CD4-positive, CD25-positive, alpha-beta regulatory T cell (primary cell): ENCODE measurements at regions not wholly inside any gene's neighbourhood (a gene's known extent, or its start where the extent isn't known, plus 50 kb on each side); places are given as distances from the start of the nearest gene placed in this dataset.

Experiments
- ATAC-seq, 2 donors: fragments of 150-1000 bp; cut with Tn5 transposase; one replicate each; pipeline ENCODE4 v1.10.0; 2021; ENCODE audit warnings: low read depth in 2 of 2, moderate number of reproducible peaks in 2 of 2, moderate library complexity in 1 of 2
- DNase-seq, 3 donors: peaks; one replicate each; pipeline versions ENCODE4 v3.0.0 to v3.0.0-alpha.2; 2012 to 2022; ENCODE audit warnings: mixed read lengths in 1 of 3
- H3K27ac ChIP-seq: one replicate; pipeline ENCODE4 v1.7.0; 2013; ENCODE audit warnings: mild to moderate bottlenecking, low read length; ENCODE audit not compliant: insufficient read depth, poor library complexity, severe bottlenecking
- H3K27me3 ChIP-seq: one replicate; pipeline ENCODE4 v1.7.0; 2013; ENCODE audit warnings: low read length; ENCODE audit not compliant: control insufficient read depth, insufficient read depth
- H3K36me3 ChIP-seq: one replicate; pipeline ENCODE4 v1.7.0; 2013; ENCODE audit warnings: mild to moderate bottlenecking, low read length, moderate library complexity; ENCODE audit not compliant: control insufficient read depth, insufficient read depth
- H3K4me1 ChIP-seq: 2 replicates; pipeline ENCODE4 v1.7.0; 2013; ENCODE audit warnings: mild to moderate bottlenecking, low read length; ENCODE audit not compliant: insufficient read depth, control insufficient read depth, poor library complexity, severe bottlenecking
- H3K4me3 ChIP-seq: one replicate; pipeline ENCODE4 v1.7.0; 2013; ENCODE audit warnings: low read depth, mild to moderate bottlenecking, low read length, moderate library complexity
- H3K9me3 ChIP-seq, 2 experiments: 1 replicate in 1 of 2; 2 replicates in 1 of 2; pipeline ENCODE4 v1.7.0; 2013; ENCODE audit warnings: low read length in 2 of 2, mild to moderate bottlenecking in 1 of 2, moderate library complexity in 1 of 2; ENCODE audit not compliant: control insufficient read depth in 2 of 2
- H3K27ac Mint-ChIP-seq, 3 donors: one replicate each; pipeline ENCODE4 v1.8.0; 2020 to 2022; ENCODE audit warnings: mild to moderate bottlenecking in 3 of 3, mixed read lengths in 3 of 3, moderate library complexity in 2 of 3
- H3K27me3 Mint-ChIP-seq: one replicate; pipeline ENCODE4 v1.8.0; 2022; ENCODE audit warnings: mild to moderate bottlenecking, mixed read lengths
- H3K36me3 Mint-ChIP-seq: one replicate; pipeline ENCODE4 v1.8.0; 2020; ENCODE audit warnings: mixed read lengths
- H3K4me1 Mint-ChIP-seq, 4 donors: one replicate each; pipeline ENCODE4 v1.8.0; 2020 to 2022; ENCODE audit warnings: mixed read lengths in 4 of 4, mild to moderate bottlenecking in 1 of 4
- H3K4me3 Mint-ChIP-seq, 4 donors: one replicate each; pipeline ENCODE4 v1.8.0; 2020 to 2022; ENCODE audit warnings: mild to moderate bottlenecking in 4 of 4, mixed read lengths in 4 of 4, moderate library complexity in 3 of 4
- H3K9me3 Mint-ChIP-seq, 7 donors: one replicate each; pipeline ENCODE4 v1.8.0; 2020 to 2022; ENCODE audit warnings: mixed read lengths in 7 of 7, mild to moderate bottlenecking in 3 of 7, moderate library complexity in 2 of 7

DNA sequence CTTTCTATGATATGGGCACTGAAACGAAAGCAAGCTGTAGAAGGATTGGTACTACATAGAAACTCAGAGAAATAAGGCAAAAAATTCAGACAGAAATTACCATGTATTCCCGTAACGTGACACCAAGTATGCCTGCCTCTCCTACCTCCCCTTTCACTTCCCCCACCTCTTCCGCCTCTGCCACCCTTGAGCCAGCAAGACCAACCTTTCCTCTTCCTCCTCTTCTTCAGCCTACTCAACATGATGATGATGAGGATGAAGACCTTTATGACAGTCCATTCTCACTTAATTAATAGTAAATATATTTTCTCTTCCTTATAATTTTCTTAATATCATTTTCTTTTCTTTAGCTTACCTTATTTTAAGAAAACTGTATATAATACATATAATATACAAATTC lies 188.1 kb upstream of the VGLL2 start:
- H3K36me3 ChIP-seq: no peaks in the 10 kb centered on the region
- no peaks in the 10 kb centered on the region for H3K9me3 ChIP-seq
- no peak overlapping the region for H3K4me3 ChIP-seq
- no peak overlapping the region for H3K27ac ChIP-seq
- no peak overlapping the region for H3K4me3 Mint-ChIP-seq
- no peak overlapping the region for H3K27ac Mint-ChIP-seq
- H3K4me1 Mint-ChIP-seq: no peaks in the 10 kb centered on the region
- peaks cover 0 to 4% (median 1%) of the 10 kb centered on the region in 7 donors for H3K9me3 Mint-ChIP-seq
- H3K36me3 Mint-ChIP-seq: no peaks in the 10 kb centered on the region
- DNase-seq (no peak), ATAC-seq (no peak)
- H3K27me3 ChIP-seq: no peaks in the 10 kb centered on the region
- no peaks in the 10 kb centered on the region for H3K27me3 Mint-ChIP-seq
- H3K4me1 ChIP-seq: no peaks in the 10 kb centered on the region

DNA sequence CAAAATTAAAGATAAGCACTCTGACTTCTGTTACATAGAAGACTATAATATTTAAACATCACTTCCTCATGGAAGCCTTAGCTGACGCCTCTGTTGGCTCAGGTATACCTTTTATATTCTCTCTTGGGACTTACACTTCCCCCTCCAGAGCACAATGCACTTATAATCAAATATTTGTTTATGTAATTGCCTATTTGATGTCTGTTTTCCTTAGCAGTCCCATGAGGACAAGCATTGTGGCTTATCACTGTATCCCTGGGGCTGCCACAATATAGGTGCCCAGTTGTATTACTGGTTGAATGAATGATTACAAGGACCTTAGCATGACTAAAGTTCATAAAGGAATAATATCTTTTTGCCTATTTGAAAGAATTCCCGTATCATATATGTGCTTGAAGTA lies 186.7 kb upstream of the VGLL2 start:
- Mint-ChIP-seq H3K36me3 (no peaks in the 10 kb centered on the region), H3K27me3 (no peaks in the 10 kb centered on the region), H3K4me3 (no peak overlapping the region), H3K9me3 (peaks cover 0 to 4% (median 1%) of the 10 kb centered on the region in 7 donors), H3K27ac (no peak overlapping the region), H3K4me1 (no peaks in the 10 kb centered on the region)
- Histone ChIP-seq H3K27ac (no peak overlapping the region), H3K9me3 (no peaks in the 10 kb centered on the region), H3K4me1 (no peaks in the 10 kb centered on the region), H3K36me3 (no peaks in the 10 kb centered on the region), H3K27me3 (no peaks in the 10 kb centered on the region), H3K4me3 (no peak overlapping the region)
- ATAC-seq: no peak
- no peak for DNase-seq

DNA sequence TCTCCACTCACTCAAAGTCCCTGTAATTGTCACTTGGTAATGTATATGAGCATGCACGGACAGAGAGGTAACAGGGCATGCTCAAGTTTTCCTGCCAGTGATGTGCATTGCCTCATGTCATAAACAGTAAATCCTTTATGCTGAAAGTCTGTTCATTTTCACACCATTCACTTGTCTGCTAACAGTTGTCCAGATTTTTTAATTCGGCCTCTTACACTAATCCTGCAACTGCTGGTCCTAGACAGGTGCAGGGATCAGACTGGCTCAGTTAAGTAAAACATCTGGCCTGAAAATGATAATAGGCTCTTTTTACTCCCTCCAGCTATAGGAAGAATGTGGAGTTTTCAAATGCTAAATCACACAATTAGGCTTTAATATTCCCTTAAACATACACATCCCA lies 185.4 kb upstream of the VGLL2 start:
- peaks cover 0 to 3% (median 0%) of the 10 kb centered on the region in 7 donors for H3K9me3 Mint-ChIP-seq
- H3K27ac ChIP-seq: no peak overlapping the region

DNA sequence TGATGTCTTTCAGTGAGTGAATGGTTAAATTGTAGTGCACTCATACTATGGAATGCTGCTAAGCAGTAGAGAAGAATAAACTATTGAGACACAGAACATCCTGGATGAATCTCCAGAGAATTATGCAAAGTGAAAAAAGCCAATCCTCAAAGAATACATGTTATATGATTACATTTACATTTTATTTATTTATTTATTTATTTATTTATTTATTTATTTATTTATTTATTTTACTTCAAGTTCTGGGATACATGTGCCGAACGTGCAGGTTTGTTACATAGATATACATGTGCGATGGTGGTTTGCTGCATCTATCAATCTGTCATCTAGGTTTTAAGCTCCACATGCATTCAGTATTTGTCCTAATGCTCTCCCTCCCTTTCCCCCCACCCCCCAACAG lies 175.8 kb upstream of the VGLL2 start:
- no peaks in the 10 kb centered on the region for H3K36me3 ChIP-seq
- DNase-seq (no peak), ATAC-seq (no peak)
- no peaks in the 10 kb centered on the region for H3K9me3 ChIP-seq
- Mint-ChIP-seq H3K27me3 (no peaks in the 10 kb centered on the region), H3K9me3 (peaks cover 1 to 20% (median 7%) of the 10 kb centered on the region in 7 donors), H3K4me1 (no peaks in the 10 kb centered on the region), H3K4me3 (no peak overlapping the region), H3K36me3 (no peaks in the 10 kb centered on the region), H3K27ac (no peak overlapping the region)
- no peaks in the 10 kb centered on the region for H3K27me3 ChIP-seq
- H3K4me3 ChIP-seq: no peak overlapping the region
- H3K4me1 ChIP-seq: no peaks in the 10 kb centered on the region
- H3K27ac ChIP-seq: no peak overlapping the region

More for the DNA sequence above, 185.4 kb upstream of the VGLL2 start:
- Mint-ChIP-seq H3K36me3 (no peaks in the 10 kb centered on the region), H3K4me1 (no peaks in the 10 kb centered on the region), H3K27ac (no peak overlapping the region), H3K27me3 (no peaks in the 10 kb centered on the region), H3K4me3 (no peak overlapping the region)
- Histone ChIP-seq H3K4me3 (no peak overlapping the region), H3K9me3 (no peaks in the 10 kb centered on the region), H3K4me1 (no peaks in the 10 kb centered on the region), H3K27me3 (no peaks in the 10 kb centered on the region), H3K36me3 (no peaks in the 10 kb centered on the region)
- ATAC-seq: no peak
- no peak for DNase-seq

DNA sequence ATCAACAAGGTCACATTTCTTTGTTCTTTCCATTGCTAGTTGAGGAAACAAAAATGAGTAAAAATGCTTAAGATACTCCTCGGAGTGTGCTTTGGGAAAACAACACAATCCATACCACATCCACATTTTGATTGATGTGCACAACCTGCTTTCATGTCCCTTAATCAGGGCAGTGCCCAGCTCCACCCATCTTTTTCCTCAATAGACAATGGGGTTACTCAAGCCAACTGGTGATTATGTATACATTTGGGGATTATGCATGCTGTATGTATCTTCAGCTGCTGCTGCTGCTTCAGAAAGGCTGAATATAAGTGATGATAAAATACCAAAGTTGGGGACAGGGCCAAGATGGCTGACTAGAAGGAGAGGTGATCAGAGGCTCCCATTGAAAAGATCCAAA lies 155.2 kb upstream of the VGLL2 start:
- no peaks in the 10 kb centered on the region for H3K36me3 Mint-ChIP-seq
- no peak overlapping the region for H3K27ac Mint-ChIP-seq
- Histone ChIP-seq H3K27ac (no peak overlapping the region), H3K36me3 (no peaks in the 10 kb centered on the region), H3K9me3 (peaks cover 0 to 2% of the 10 kb centered on the region in 2 experiments), H3K4me3 (no peak overlapping the region), H3K27me3 (no peaks in the 10 kb centered on the region), H3K4me1 (no peaks in the 10 kb centered on the region)
- H3K27me3 Mint-ChIP-seq: no peaks in the 10 kb centered on the region
- ATAC-seq: no peak
- no peak overlapping the region for H3K4me3 Mint-ChIP-seq
- H3K9me3 Mint-ChIP-seq: peaks cover 0 to 27% (median 9%) of the 10 kb centered on the region in 7 donors
- no peak for DNase-seq
- H3K4me1 Mint-ChIP-seq: no peaks in the 10 kb centered on the region

DNA sequence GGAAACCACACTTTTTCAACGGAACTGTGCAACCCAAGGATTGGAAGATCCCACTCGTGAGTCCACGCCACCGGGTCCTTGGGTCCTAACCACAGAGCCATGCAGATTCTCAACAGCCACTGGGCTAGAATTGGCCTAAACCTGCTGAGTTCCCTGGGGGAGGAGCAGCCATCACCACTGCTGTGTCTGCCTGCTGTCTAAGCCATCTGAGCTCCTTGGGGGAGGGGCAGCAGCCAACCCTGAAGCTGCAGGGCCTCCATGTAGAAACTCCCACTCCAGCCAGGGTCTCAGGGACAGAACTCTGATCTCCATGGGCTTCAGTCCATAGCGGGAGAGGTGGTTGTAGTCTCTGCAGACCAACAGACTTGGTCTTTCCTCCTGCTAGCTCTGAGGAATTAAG lies 154.6 kb upstream of the VGLL2 start:
- Mint-ChIP-seq H3K27me3 (no peaks in the 10 kb centered on the region), H3K4me1 (no peaks in the 10 kb centered on the region), H3K36me3 (no peaks in the 10 kb centered on the region), H3K9me3 (peaks cover 0 to 27% (median 9%) of the 10 kb centered on the region in 7 donors), H3K27ac (no peak overlapping the region), H3K4me3 (no peak overlapping the region)
- Histone ChIP-seq H3K4me1 (no peaks in the 10 kb centered on the region), H3K4me3 (no peak overlapping the region), H3K36me3 (no peaks in the 10 kb centered on the region), H3K9me3 (peaks cover 0 to 2% of the 10 kb centered on the region in 2 experiments), H3K27ac (no peak overlapping the region), H3K27me3 (no peaks in the 10 kb centered on the region)
- no peak for DNase-seq
- ATAC-seq: no peak

DNA sequence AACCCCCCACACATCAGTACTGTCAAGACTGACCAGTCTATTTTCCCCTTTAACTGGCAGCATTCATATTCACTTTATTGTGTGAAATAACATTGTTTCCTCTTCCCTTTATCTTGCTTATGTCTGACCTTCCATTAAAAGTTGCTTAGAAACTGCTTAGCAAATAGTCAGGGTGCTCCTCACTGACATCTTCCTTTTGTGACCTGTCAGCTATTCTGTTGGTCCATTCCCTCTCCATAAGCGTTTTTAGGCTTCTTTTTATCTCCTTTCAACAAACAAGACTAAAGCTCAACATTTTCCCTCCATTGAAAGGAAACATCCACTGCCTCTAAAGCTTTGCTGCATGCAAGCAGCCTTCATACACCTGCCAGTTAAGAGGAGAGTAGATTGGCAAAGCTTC lies 147.7 kb upstream of the VGLL2 start:
- Histone ChIP-seq H3K27ac (no peak overlapping the region), H3K27me3 (no peaks in the 10 kb centered on the region), H3K36me3 (no peaks in the 10 kb centered on the region), H3K9me3 (no peaks in the 10 kb centered on the region), H3K4me1 (no peaks in the 10 kb centered on the region), H3K4me3 (no peak overlapping the region)
- no peak for ATAC-seq
- H3K27me3 Mint-ChIP-seq: no peaks in the 10 kb centered on the region
- H3K4me1 Mint-ChIP-seq: no peaks in the 10 kb centered on the region
- DNase-seq: no peak
- H3K4me3 Mint-ChIP-seq: no peak overlapping the region
- no peak overlapping the region for H3K27ac Mint-ChIP-seq
- peaks cover 2 to 18% (median 5%) of the 10 kb centered on the region in 7 donors for H3K9me3 Mint-ChIP-seq
- no peaks in the 10 kb centered on the region for H3K36me3 Mint-ChIP-seq

DNA sequence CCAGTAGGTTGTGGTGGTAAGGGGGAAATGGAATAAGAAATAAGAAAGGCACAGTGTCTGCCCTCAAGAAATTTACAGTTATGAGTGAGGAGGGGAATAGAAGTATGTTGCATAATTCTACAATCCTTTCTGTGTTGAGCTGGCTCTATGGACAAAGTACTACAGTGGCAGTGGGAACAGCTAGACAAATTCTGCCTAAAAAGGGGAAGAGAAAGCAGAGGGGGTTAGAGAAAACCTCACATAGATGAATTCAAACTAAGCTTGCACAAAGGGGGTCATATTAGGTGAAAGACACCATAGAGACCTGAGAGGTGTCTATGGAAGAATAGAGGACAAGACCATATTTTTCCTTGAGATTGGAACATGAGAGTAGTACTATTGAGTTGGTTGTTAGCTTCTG lies 146.9 kb upstream of the VGLL2 start:
- no peak overlapping the region for H3K27ac Mint-ChIP-seq
- Histone ChIP-seq H3K4me3 (no peak overlapping the region), H3K27ac (no peak overlapping the region), H3K36me3 (no peaks in the 10 kb centered on the region), H3K9me3 (no peaks in the 10 kb centered on the region), H3K27me3 (no peaks in the 10 kb centered on the region), H3K4me1 (no peaks in the 10 kb centered on the region)
- no peak overlapping the region for H3K4me3 Mint-ChIP-seq
- ATAC-seq: no peak
- no peak for DNase-seq
- H3K36me3 Mint-ChIP-seq: no peaks in the 10 kb centered on the region
- no peaks in the 10 kb centered on the region for H3K27me3 Mint-ChIP-seq
- no peaks in the 10 kb centered on the region for H3K4me1 Mint-ChIP-seq
- peaks cover 2 to 14% (median 5%) of the 10 kb centered on the region in 7 donors for H3K9me3 Mint-ChIP-seq
